GM19043 (cell line): ENCODE measurements at regions not wholly inside any gene's neighbourhood (a gene's known extent, or its start where the extent isn't known, plus 50 kb on each side); places are given as distances from the start of the nearest gene placed in this dataset.

ENCODE experiments used
- ATAC-seq: cut with Tn5 transposase; IDR thresholded peaks from one replicate; pipeline ENCODE4 v1.9.1; 2021; ENCODE audit warnings: low read depth; ENCODE audit not compliant: unreplicated experiment

DNA sequence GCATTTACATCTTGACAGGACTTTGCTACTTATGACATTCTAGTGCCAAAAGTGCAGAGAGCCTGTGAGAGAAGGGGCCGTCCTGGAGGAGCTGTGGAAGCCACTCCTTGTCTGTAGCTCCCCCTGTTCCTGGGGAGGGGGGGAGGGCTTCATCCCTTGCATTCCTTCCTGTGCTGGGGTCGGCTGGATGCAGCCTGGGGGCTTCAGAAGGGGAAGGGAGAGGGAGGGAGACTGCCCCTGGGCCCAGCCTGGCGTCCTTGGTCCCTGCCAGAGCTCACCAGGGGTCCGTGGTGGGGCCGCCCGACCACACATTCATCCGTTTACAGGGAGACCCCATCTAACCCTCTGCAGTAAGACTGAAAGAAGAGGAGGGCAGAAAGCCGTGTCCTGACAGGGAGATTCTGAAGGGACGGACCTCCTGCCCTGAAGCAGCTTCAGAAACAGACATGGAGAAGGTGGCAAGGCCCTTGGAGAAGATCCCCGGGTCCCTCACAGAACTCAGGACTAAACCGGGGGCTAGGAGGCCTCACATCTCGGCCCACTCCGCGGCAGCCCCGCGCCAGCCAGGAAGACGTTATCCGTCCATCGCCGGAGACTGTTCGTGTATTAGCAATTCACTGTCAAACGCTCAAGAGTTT lies 258.3 kb upstream of the SALL3 start:
- no peak for ATAC-seq

DNA sequence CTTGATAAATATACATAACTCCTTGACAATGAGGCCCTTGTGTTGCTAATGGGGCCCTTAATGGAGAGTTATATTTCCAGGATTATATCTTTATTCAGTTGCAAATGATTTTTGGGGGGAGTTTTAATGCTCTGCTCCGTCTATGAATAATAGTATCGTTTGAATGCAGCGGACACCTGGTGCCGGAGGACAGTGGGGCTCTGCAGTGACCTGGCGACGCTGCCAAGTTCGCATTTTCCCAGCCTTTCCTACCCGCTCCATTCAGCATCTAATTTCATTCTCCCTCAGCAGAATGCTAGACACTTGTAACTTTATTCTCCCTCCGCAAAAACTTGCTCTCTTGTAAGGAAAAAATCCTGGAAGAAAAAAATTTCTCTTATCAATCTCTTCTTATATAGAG lies 257.6 kb upstream of the SALL3 start:
- no peak for ATAC-seq

DNA sequence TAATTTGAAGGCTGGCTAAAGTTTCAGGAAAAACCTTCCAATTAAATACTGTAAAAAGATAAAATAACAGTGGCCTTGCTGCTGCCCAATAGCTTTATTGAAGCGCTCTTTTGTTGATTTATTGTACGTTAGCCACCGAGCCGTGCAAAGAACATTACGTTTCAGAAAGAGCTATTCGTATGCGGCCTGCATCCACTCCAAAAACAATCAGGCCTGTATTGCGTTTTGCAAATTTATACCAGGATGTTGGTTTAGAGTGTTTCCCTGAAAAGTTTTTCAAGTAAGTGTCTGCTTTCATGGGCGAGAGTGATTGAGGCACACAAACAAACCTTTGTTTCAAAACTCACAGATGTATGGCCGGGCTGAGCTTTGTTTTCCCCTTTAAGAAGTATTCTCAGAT lies 257.2 kb upstream of the SALL3 start:
- no peak for ATAC-seq

GRCh38 chr18:78722929-78723710 lies 256.5 kb upstream of the SALL3 start:
- no peak for ATAC-seq

DNA sequence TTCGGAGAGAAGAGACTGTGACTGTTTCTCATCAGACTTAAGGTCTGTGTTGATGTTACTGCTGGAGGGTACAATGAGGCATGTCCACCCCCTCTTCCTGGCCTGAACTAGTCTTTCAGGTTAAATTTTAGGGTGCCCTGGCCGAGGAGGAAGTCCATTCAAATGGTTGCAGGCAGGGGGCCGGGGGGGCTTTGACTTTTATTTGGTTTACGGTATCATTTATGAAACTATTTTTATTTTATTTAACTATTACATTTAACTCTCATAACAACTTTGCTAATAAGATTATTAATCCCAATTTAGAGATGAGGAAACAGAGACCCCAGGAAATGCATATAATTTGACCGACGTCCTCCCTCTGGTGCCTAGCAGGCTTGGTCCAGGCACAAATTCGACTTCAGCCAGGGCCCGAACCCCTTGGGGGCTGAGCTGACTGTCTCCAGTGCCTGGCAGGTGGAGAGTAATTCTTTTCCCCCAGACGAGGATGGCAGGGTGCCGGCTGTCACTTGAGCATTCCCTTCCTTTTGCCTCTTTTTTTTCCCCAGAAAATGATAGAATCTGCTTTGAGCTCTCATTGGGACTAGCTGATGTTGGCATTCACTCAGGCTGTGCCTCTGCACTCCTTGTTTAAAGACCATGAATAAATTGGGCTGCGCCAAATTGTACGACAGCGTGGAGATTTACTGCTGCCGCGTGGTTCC lies 255.3 kb upstream of the SALL3 start:
- ATAC-seq, result no peak

- ATAC-seq, result no peak
Measured at GRCh38 chr18:78725426-78725825, 254.2 kb upstream of the SALL3 start.

DNA sequence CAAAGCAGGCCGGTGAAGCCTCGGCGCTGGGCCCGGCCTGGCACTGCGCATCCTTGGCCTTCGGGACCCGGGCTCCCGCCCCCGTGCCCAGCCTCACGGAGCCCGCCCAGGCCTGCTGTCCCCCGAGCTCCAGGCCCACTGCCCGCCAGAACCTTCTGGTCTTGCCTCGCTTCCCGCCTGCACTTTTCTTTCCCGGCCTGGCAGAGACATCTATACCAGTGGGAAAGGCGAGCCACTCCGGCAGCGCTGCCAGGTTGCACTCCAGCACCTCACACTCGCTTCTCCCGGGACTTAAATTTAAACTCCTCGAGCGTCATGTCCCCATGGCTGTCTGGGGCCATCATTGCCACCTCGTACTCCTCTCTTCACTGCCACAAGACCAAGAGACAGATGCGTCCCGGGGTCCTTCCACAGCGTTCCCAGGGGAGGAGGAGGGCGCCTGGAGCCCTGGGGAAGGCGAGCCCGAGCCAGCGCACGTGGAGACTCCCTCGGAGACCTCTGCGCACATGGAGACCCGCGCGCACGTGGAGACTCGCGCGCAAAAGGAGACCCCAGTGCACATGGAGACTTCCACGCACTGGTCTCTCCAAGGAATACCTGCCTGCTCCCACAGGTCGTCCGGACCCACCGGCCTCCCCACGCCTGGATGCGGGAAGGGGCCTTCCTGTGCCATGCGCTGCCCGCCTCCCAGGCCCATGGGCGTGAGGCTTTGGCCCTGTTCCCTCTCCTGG lies 253.1 kb upstream of the SALL3 start:
- ATAC-seq, result no peak

GRCh38 chr18:78727057-78727739 lies 252.4 kb upstream of the SALL3 start:
- ATAC-seq, result no peak

- ATAC-seq, result no peak
Measured at GRCh38 chr18:78727877-78728783, 251.5 kb upstream of the SALL3 start.

DNA sequence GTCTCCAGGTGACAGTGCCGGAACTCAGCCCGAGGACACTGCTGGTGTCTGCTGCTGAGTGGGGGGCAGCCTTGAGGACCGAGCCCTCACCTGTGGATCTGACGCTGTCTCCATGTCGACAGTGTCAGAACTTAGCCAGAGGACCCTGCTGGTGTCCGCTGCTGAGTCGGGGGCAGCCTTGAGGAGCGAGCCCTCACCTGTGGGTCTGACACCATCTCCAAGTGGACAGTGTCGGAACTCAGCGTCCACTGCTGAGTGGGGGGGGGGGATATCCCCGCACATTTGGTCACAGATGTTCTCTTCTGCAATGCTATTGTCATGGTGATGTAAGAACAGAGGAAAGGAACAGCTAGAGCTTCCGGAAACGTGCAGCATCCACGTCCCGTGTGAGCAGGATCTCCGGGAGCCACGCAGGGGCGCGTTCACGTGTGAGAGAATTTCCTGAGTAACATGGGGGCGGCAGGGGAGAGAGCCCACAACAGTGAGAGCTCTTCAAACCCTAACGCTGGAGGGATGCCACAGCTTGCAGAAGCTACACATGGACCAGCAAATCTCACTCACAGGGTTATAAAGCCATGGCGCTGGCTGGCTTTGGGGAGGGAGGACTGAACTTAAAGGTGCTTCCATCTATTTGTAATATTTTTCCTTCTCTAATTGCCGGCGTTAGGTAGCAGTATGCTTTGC lies 250.7 kb upstream of the SALL3 start:
- no peak for ATAC-seq

- no peak for ATAC-seq
Measured at GRCh38 chr18:78730546-78730945, 249.1 kb upstream of the SALL3 start.

- no peak for ATAC-seq
Measured at GRCh38 chr18:78731016-78731397, 248.6 kb upstream of the SALL3 start.

DNA sequence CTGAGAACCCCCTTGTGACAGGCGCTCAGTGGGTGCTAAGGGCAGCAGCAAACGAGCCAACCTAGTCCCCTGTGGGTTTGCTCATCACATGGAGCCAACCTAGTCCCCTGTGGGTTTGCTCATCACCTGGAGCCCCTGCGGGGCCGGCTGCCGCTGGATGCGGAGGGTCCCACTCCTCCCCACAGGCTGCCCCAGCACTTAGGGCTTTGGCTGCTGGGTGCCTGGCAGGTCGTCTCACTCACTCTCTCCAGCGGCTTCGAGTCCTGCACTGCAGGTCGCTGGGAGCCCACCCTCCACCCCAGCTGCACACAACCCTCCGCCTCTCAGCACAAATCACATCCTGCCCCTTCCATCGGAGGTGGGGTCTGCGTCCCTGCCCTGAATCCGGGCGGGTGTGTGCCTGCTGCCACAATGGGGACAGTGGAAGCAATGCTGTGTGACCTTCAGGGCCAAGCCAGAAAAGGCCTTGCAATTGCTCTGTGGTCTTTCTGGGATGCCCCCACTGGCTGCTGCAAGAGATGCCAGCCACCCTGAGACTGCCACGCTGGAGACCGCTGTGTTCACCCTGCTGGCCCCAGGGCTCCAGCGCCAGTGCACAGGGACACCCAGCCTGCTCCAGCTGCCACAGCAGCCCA lies 248.1 kb upstream of the SALL3 start:
- no peak for ATAC-seq

- ATAC-seq, result no peak
Measured at GRCh38 chr18:78732273-78733210, 247.1 kb upstream of the SALL3 start.

DNA sequence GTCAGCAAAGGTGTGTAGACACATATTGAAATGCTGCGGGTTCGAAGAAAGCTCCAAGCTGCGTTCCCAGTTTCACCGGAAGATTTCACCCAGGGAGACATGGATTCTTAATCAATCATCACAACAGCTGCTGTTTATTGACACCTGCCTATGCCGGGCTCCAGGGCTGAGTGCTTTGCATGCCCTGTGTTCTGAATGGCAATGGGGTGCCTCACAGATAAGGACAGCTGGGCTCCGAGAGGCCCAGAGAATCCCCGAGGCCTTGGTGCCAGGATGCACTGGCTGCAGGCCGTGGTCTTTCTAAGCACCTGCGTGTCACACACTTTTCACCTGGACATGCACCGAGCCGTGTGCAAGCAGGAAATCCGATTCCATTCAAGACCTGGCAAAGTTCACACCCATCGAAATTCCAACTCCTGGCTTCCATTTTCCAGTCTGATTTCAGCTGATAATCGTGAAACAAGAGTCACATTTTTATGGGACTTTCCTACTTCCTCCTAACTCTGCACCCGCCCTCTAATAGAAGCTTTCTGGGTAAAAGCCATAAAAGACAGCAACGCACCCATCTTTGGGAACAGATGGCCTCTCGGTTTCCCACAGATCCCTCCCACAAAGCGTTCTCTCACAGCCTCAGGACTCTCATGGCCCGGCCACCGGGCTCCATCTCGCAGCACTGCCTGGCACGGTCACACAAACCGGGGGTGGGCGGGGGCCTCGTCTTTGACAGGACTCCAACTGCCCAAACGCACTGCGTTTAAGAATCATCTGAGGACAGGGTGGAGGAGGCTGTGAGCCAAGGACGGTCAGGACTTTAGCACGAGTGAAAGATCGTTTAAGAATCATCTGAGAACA lies 245.6 kb upstream of the SALL3 start:
- no peak for ATAC-seq

DNA sequence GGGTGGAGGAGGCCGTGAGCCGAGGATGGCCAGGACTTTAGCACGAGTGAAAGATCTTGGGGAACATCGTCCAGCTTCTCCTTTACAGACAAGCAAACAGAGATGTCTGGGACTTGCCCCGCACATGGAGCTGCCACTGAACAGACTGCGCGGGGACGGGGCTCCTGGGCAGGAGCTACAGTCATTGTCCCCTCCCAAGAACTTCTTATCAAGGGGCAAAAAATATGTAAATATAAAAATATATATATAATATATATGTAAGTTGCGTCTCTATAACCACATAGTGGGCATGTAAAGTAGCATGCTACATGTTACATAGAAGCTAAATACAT lies 245.0 kb upstream of the SALL3 start:
- ATAC-seq, result no peak
